MM.1S (cell line): ENCODE measurements at regions not wholly inside any gene's neighbourhood (a gene's known extent, or its start where the extent isn't known, plus 50 kb on each side); places are given as distances from the start of the nearest gene placed in this dataset.

ENCODE experiments used
- DNase-seq: peaks from one replicate; pipeline ENCODE4 v3.0.0-alpha.2; 2015
- H2AFZ ChIP-seq: fragments of 300-600 bp; sonication (generic); 2 replicates; pipeline ENCODE4 v1.6.0; 2016; ENCODE audit warnings: antibody characterized with exemption, low read length
- H3F3A ChIP-seq: fragments of 300-600 bp; sonication (generic); 2 replicates; pipeline ENCODE4 v1.6.1; 2016; ENCODE audit warnings: mild to moderate bottlenecking, antibody characterized with exemption, low read length, moderate library complexity, mixed read lengths; ENCODE audit not compliant: insufficient read depth
- H3K27ac ChIP-seq: fragments of 300-600 bp; sonication (generic); 2 replicates; pipeline ENCODE4 v1.5.1; 2016; ENCODE audit warnings: mild to moderate bottlenecking, low read length
- H3K27me3 ChIP-seq: fragments of 300-600 bp; sonication (generic); replicated peaks from 2 replicates; pipeline ENCODE4 v1.6.0; 2016; ENCODE audit warnings: low read length; ENCODE audit not compliant: insufficient read depth
- H3K36me3 ChIP-seq: fragments of 300-600 bp; sonication (generic); replicated peaks from 2 replicates; pipeline ENCODE4 v1.6.1; 2016; ENCODE audit warnings: mild to moderate bottlenecking, low read length, mixed read lengths; ENCODE audit not compliant: insufficient read depth
- H3K4me1 ChIP-seq: fragments of 300-600 bp; sonication (generic); 2 replicates; pipeline ENCODE4 v1.6.1; 2016; ENCODE audit warnings: low read length, mixed read lengths
- H3K4me2 ChIP-seq: fragments of 300-600 bp; sonication (generic); 2 replicates; pipeline ENCODE4 v1.6.0; 2016; ENCODE audit warnings: low read depth, low read length
- H3K4me3 ChIP-seq: fragments of 300-600 bp; sonication (generic); 2 replicates; pipeline ENCODE4 v1.5.1; 2016; ENCODE audit warnings: low read length, mixed read lengths
- H3K79me2 ChIP-seq: fragments of 300-600 bp; sonication (generic); 2 replicates; pipeline ENCODE4 v1.6.1; 2016; ENCODE audit warnings: mixed run types, low read length, mixed read lengths
- H3K9ac ChIP-seq: fragments of 300-600 bp; sonication (generic); 2 replicates; pipeline ENCODE4 v1.6.1; 2016; ENCODE audit warnings: low read length, mixed read lengths
- H3K9me2 ChIP-seq: fragments of 300-600 bp; sonication (generic); replicated peaks from 2 replicates; pipeline ENCODE4 v1.6.1; 2016; ENCODE audit warnings: mild to moderate bottlenecking, low read length, mixed read lengths; ENCODE audit not compliant: insufficient read depth
- H3K9me3 ChIP-seq: fragments of 300-600 bp; sonication (generic); replicated peaks from 2 replicates; pipeline ENCODE4 v1.6.1; 2016; ENCODE audit warnings: mild to moderate bottlenecking, low read length, mixed read lengths; ENCODE audit not compliant: insufficient read depth
- H4K20me1 ChIP-seq: fragments of 300-600 bp; sonication (generic); 2 replicates; pipeline ENCODE4 v1.6.1; 2016; ENCODE audit warnings: mild to moderate bottlenecking, low read length, moderate library complexity, mixed read lengths; ENCODE audit not compliant: insufficient read depth
- EZH2 ChIP-seq: fragments of 300-600 bp; sonication (generic); optimal IDR thresholded peaks from 2 replicates; pipeline ENCODE3; 2017; ENCODE audit warnings: low read depth, mild to moderate bottlenecking, antibody characterized with exemption, low read length, mixed read lengths
- EZH2phosphoT487 ChIP-seq: fragments of 300-600 bp; sonication (generic); IDR thresholded peaks from 2 replicates; pipeline ENCODE4 v1.6.1; 2018; ENCODE audit warnings: antibody characterized with exemption, low read length
- TF ChIP-seq, protein P1 (sequence below): fragments of 300-600 bp; sonication (generic); IDR thresholded peaks from 2 replicates; pipeline ENCODE4 v1.5.1; 2016; ENCODE audit warnings: antibody characterized with exemption, low read length, mixed read lengths

DNA sequence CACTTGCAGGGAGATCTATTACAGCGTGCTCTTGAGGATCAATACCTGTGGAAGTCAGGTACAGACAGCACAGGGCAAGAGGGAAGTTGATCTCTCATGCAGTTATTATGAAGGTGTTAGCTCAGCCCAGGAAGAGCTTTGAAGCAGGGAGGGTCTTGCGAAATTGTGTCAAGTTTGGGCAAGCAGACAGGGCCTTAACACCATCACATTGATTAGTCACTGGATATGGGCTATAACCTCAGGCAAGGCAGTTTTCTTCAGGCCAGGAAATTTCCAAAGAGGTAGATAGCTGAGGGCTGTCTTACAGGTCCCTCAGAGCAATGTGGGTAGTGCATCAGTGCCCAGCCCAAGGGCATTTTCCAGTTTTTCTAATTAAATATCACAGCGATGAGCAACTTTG lies 643.8 kb downstream of the DHX35 start:
- Histone ChIP-seq H3K9me2 (no peaks in the 10 kb centered on the region), H3K79me2 (no peaks in the 10 kb centered on the region), H3K9ac (no peak overlapping the region), H3F3A (no peaks in the 10 kb centered on the region), H2AFZ (no peak overlapping the region), H3K4me3 (no peak overlapping the region), H3K27ac (no peak overlapping the region), H3K4me2 (no peak overlapping the region), H3K36me3 (no peaks in the 10 kb centered on the region), H3K9me3 (no peaks in the 10 kb centered on the region), H3K27me3 (no peaks in the 10 kb centered on the region), H4K20me1 (no peaks in the 10 kb centered on the region), H3K4me1 (no peaks in the 10 kb centered on the region)
- no peak for DNase-seq
- no peak for TF ChIP-seq EZH2
- no peak for TF ChIP-seq EZH2phosphoT487
- TF ChIP-seq, protein P1, sequence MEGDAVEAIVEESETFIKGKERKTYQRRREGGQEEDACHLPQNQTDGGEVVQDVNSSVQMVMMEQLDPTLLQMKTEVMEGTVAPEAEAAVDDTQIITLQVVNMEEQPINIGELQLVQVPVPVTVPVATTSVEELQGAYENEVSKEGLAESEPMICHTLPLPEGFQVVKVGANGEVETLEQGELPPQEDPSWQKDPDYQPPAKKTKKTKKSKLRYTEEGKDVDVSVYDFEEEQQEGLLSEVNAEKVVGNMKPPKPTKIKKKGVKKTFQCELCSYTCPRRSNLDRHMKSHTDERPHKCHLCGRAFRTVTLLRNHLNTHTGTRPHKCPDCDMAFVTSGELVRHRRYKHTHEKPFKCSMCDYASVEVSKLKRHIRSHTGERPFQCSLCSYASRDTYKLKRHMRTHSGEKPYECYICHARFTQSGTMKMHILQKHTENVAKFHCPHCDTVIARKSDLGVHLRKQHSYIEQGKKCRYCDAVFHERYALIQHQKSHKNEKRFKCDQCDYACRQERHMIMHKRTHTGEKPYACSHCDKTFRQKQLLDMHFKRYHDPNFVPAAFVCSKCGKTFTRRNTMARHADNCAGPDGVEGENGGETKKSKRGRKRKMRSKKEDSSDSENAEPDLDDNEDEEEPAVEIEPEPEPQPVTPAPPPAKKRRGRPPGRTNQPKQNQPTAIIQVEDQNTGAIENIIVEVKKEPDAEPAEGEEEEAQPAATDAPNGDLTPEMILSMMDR: no peak

DNA sequence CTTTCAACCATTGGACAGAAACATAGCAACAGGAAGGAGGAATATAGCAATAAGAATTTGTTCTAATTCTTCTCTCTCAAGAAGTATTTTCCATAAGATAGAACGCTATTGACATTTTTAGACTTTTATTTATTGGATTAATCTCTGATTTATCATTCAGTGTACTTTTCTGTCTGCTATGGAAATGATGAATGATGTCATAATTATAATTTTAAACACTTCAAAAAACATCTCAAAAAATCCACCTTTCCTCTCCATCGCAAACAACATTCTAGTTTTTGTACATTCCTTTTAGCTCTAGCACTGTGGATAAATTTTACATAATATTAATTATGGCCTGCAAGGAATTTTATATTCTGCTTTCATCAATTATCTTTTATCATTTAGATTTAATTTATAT lies 643.2 kb downstream of the DHX35 start:
- TF ChIP-seq EZH2phosphoT487 (no peak), EZH2 (no peak)
- TF ChIP-seq, protein P1: no peak

DNA sequence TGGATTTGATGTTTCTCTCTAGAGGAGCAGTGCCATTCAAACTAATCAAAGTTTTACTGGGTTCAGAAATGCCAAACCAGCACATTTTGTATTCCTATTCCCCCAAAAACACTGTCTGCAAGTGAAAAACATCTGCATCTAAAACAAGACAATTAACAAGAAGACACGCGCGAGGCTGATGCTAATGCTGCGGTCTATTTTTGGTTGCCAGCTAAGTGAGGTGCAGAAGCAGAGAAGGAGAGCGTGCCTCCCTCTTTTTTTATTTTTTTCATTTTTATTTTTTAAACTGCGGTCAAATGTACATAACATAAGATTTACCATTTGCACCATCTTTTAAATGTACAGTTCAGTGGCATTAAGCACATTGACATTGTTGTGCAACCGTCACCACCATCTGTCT lies 641.1 kb downstream of the DHX35 start:
- H3K9me3 ChIP-seq: no peaks in the 10 kb centered on the region
- H4K20me1 ChIP-seq: no peaks in the 10 kb centered on the region
- H3F3A ChIP-seq: no peaks in the 10 kb centered on the region
- H3K4me1 ChIP-seq: no peaks in the 10 kb centered on the region
- H3K79me2 ChIP-seq: no peaks in the 10 kb centered on the region
- TF ChIP-seq, protein P1: no peak
- no peak for TF ChIP-seq EZH2
- no peak for TF ChIP-seq EZH2phosphoT487
- no peaks in the 10 kb centered on the region for H3K27me3 ChIP-seq
- no peaks in the 10 kb centered on the region for H3K36me3 ChIP-seq
- H3K4me3 ChIP-seq: no peak overlapping the region
- peak; percentile 36 for DNase-seq
- H3K27ac ChIP-seq: no peak overlapping the region
- no peak overlapping the region for H3K9ac ChIP-seq
- no peaks in the 10 kb centered on the region for H3K9me2 ChIP-seq
- H2AFZ ChIP-seq: no peak overlapping the region
- no peak overlapping the region for H3K4me2 ChIP-seq

More for the DNA sequence above, 643.2 kb downstream of the DHX35 start:
- DNase-seq: no peak
- H3K27ac ChIP-seq: no peak overlapping the region
- no peaks in the 10 kb centered on the region for H3F3A ChIP-seq
- no peaks in the 10 kb centered on the region for H3K9me3 ChIP-seq
- H3K27me3 ChIP-seq: no peaks in the 10 kb centered on the region
- no peak overlapping the region for H2AFZ ChIP-seq
- no peak overlapping the region for H3K4me2 ChIP-seq
- H3K79me2 ChIP-seq: no peaks in the 10 kb centered on the region
- H3K36me3 ChIP-seq: no peaks in the 10 kb centered on the region
- H3K4me1 ChIP-seq: no peaks in the 10 kb centered on the region
- no peak overlapping the region for H3K9ac ChIP-seq
- no peak overlapping the region for H3K4me3 ChIP-seq
- no peaks in the 10 kb centered on the region for H4K20me1 ChIP-seq
- no peaks in the 10 kb centered on the region for H3K9me2 ChIP-seq
